ENCODE measurements at regions not wholly inside any gene's neighbourhood (a gene's known extent, or its start where the extent isn't known, plus 50 kb on each side); places are given as distances from the start of the nearest gene placed in this dataset.
"Not testable (repeated sequence)": the region's sequence is repeated elsewhere in the genome, so short reads cannot be mapped to it uniquely, and the experiment has no call there.

GRCh38 chr2:359047-359446 lies 71.2 kb upstream of the ALKAL2 start:
- Histone ChIP-seq H3K4me1 (no peaks in the 10 kb centered on the region), H3K4me3 (no peak overlapping the region), H3K9me3 (no peaks in the 10 kb centered on the region), H3K27ac (no peak overlapping the region), H3K27me3 (peaks cover 5% of the 10 kb centered on the region), H3K36me3 (no peaks in the 10 kb centered on the region)
- ATAC-seq = no peak
- DNase-seq = no peak
- TF ChIP-seq, protein P1, sequence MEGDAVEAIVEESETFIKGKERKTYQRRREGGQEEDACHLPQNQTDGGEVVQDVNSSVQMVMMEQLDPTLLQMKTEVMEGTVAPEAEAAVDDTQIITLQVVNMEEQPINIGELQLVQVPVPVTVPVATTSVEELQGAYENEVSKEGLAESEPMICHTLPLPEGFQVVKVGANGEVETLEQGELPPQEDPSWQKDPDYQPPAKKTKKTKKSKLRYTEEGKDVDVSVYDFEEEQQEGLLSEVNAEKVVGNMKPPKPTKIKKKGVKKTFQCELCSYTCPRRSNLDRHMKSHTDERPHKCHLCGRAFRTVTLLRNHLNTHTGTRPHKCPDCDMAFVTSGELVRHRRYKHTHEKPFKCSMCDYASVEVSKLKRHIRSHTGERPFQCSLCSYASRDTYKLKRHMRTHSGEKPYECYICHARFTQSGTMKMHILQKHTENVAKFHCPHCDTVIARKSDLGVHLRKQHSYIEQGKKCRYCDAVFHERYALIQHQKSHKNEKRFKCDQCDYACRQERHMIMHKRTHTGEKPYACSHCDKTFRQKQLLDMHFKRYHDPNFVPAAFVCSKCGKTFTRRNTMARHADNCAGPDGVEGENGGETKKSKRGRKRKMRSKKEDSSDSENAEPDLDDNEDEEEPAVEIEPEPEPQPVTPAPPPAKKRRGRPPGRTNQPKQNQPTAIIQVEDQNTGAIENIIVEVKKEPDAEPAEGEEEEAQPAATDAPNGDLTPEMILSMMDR (IDR thresholded peaks at IDR 0.05) = no peak
- intact Hi-C loops (cut with DNase I) = no loop called here

- no peak overlapping the region for H3K27ac ChIP-seq
- intact Hi-C loops (cut with DNase I) = no loop called here
- H3K4me3 ChIP-seq = no peak overlapping the region
- no peaks in the 10 kb centered on the region for H3K36me3 ChIP-seq
- DNase-seq = no peak
- H3K9me3 ChIP-seq = no peaks in the 10 kb centered on the region
- TF ChIP-seq, protein P1 (IDR thresholded peaks at IDR 0.05) = no peak
- H3K4me1 ChIP-seq = no peaks in the 10 kb centered on the region
- H3K27me3 ChIP-seq = peaks cover 5% of the 10 kb centered on the region
- ATAC-seq = no peak
Observed at GRCh38 chr2:357811-358210, 69.9 kb upstream of the ALKAL2 start.

DNA sequence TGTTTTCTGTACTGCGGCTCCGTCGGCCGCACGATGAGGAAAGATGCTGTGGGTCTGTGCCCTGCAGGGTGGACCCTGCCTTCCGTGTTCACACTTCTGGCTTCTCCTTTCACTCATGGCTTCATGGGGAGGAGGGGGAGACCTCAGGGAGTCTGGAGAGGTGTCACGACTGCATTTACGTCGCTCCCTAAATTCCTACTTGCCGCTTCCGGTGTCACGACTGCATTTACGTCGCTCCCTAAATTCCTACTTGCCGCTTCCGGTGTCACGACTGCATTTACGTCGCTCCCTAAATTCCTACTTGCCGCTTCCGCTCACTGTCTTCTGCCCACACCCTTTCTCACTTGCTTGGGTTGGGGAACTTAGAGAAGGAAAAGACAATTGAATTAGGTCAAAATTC lies 68.4 kb upstream of the ALKAL2 start:
- intact Hi-C loops (cut with DNase I); H3K27ac ChIP-seq; H3K36me3 ChIP-seq; H3K9me3 ChIP-seq; ATAC-seq; H3K4me1 ChIP-seq; DNase-seq; H3K27me3 ChIP-seq; H3K4me3 ChIP-seq: not testable (repeated sequence)

GRCh38 chr2:355773-356172 lies 67.9 kb upstream of the ALKAL2 start:
- Histone ChIP-seq H3K36me3 (no peaks in the 10 kb centered on the region), H3K27me3 (peaks cover 5% of the 10 kb centered on the region), H3K9me3 (no peaks in the 10 kb centered on the region), H3K4me1 (no peaks in the 10 kb centered on the region), H3K4me3 (no peak overlapping the region), H3K27ac (no peak overlapping the region)
- TF ChIP-seq, protein P1 (IDR thresholded peaks at IDR 0.05) = no peak
- no peak for DNase-seq
- ATAC-seq = no peak
- intact Hi-C loops (cut with DNase I) = no loop called here

DNA sequence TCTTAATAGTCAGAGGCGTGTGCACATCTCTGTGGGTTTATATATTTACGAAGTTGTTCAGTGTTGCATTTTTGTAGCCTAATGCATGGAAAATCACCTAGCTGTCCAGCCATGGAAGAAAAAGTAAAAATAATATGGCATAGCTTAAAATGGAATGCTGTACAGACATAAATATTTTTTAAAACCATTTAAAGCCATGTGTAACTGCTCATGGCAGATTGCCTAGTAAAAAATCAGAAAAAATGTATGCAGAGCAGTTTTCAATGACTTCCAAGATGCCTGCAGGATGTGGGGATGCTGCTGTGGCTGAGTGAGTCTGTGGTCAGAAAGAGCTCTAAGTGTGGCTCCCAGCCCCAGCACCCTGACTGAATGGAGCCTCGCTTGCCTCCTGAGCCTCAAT lies 64.8 kb upstream of the ALKAL2 start:
- no peaks in the 10 kb centered on the region for H3K9me3 ChIP-seq
- ATAC-seq = no peak

DNA sequence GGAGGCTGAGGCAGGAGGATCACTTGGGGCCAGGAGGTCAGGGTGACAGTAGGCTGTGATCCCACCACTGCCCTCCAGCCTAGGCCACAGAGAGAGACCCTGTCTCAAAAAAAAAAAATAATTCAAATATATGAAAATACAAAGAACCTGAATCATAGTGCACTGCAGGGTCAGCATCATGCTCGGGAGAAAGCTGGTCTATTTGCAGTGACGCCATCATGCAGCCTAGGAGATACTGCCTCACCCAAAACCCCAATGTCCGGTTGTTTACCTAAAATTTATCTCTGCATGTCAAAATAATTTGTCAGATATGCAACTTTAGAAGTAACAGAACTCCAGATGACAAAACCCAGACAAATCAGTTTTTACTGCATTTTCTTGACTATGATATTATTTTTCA lies 61.5 kb upstream of the ALKAL2 start:
- Histone ChIP-seq H3K9me3 (no peaks in the 10 kb centered on the region), H3K27me3 (peaks cover 5% of the 10 kb centered on the region), H3K27ac (no peak overlapping the region), H3K36me3 (no peaks in the 10 kb centered on the region), H3K4me1 (no peaks in the 10 kb centered on the region), H3K4me3 (no peak overlapping the region)
- TF ChIP-seq, protein P1 (IDR thresholded peaks at IDR 0.05) = no peak
- intact Hi-C loops (cut with DNase I) = no loop called here
- DNase-seq = no peak
- no peak for ATAC-seq

More for the DNA sequence above, 64.8 kb upstream of the ALKAL2 start:
- TF ChIP-seq, protein P1 (IDR thresholded peaks at IDR 0.05) = no peak
- no peaks in the 10 kb centered on the region for H3K36me3 ChIP-seq
- DNase-seq = no peak
- no peak overlapping the region for H3K27ac ChIP-seq
- peaks cover 10% of the 10 kb centered on the region for H3K27me3 ChIP-seq
- no peaks in the 10 kb centered on the region for H3K4me1 ChIP-seq
- intact Hi-C loops (cut with DNase I) = no loop called here
- H3K4me3 ChIP-seq = no peak overlapping the region

Data from upper lobe of right lung (tissue), 1 donor.